ENCODE measurements at regions not wholly inside any gene's neighbourhood (a gene's known extent, or its start where the extent isn't known, plus 50 kb on each side); places are given as distances from the start of the nearest gene placed in this dataset.

- TF ChIP-seq AFF4 (CRISPR knock-in tag; IDR thresholded peaks at IDR 0.05) (no peak), E2F5 (CRISPR knock-in tag; IDR thresholded peaks at IDR 0.05) (no peak)
These were observed 320.5 kb downstream of the PHF14 start (continued) for GRCh38 chr7:11294218-11294617.

DNA sequence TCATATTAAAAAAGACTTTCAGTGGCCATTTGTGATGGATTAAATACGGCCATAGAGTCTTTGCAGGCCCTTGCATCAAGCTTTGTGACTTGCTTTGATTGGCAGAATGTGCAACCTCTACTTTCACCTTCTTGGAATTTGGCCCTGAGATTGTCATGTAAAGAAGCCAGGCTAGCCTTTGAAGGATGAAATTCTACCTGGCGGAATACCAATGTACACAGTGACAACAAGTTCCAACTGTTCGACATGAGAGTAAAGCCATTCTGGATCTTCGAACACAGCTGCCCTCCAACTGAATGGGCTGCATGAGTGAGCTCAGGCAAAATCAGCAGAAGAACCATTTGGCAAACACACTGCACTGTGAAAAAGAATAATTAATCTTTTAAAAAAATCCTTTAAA is 321.3 kb downstream of the PHF14 start:
- no peak for DNase-seq (ENCODE audit: extremely low read depth in 1 of 4, low spot score in 3 of 4)
- no peak for TF ChIP-seq ZNF780A (CRISPR knock-in tag; IDR thresholded peaks at IDR 0.05)
- no peak for TF ChIP-seq POLR3A (IDR thresholded peaks at IDR 0.05; ENCODE audit: borderline replicate concordance, extremely low read depth, insufficient read depth, insufficient read length)
- no peak for TF ChIP-seq HCFC1 (IDR thresholded peaks at IDR 0.05; ENCODE audit: low read depth, low read length)
- no peak for TF ChIP-seq NFYB (IDR thresholded peaks at IDR 0.05; ENCODE audit: extremely low read depth, insufficient read length)
- TF ChIP-seq SP1 (CRISPR knock-in tag; IDR thresholded peaks at IDR 0.05) = no peak
- TF ChIP-seq CHD2 (IDR thresholded peaks at IDR 0.05; ENCODE audit: low read depth, low read length) = no peak
- TF ChIP-seq ZNF282 (CRISPR knock-in tag; IDR thresholded peaks at IDR 0.05) = no peak
- TF ChIP-seq KDM2B (CRISPR knock-in tag; IDR thresholded peaks at IDR 0.05) = no peak
- TF ChIP-seq ID3 (CRISPR knock-in tag; IDR thresholded peaks at IDR 0.05) = no peak
- no peak for TF ChIP-seq ID3 (tag; IDR thresholded peaks at IDR 0.05)
- no peak for TF ChIP-seq SNIP1 (IDR thresholded peaks at IDR 0.05; ENCODE audit: low read depth)
- TF ChIP-seq KDM1A (IDR thresholded peaks at IDR 0.05) = no peak
- TF ChIP-seq NRF1 (conservative IDR thresholded peaks at IDR 0.05 in 1 of 2, IDR thresholded peaks at IDR 0.05 in 1 of 2) = no peak

More for the DNA sequence above, 321.3 kb downstream of the PHF14 start:
- H3K27ac ChIP-seq (ENCODE audit: extremely low read depth, low read depth, low read length) = no peak overlapping the region
- no peak overlapping the region for H3K9ac ChIP-seq (ENCODE audit: insufficient read depth in 1 of 2, low read depth in 2 of 2, low read length in 2 of 2)
- H3K27me3 ChIP-seq (ENCODE audit: control insufficient read depth in 2 of 2, insufficient read depth in 2 of 2, low read length in 2 of 2) = no peaks in the 10 kb centered on the region
- no TSS peak for BruUV-seq (replicated peaks)
- no peaks in the 10 kb centered on the region for H3K9me1 ChIP-seq (ENCODE audit: control insufficient read depth, insufficient read depth, low read length)
- no peaks in the 10 kb centered on the region for H3K4me1 ChIP-seq (replicated peaks in 1 of 2; ENCODE audit: control insufficient read depth in 2 of 2, insufficient read depth in 2 of 2, low read length in 2 of 2)
- in situ Hi-C loops (cut with MboI) = no loop called here
- intact Hi-C loops (cut with micrococcal nuclease) = no loop called here
- ChIA-PET POLR2A (interaction anchor here (0.6 kb wide), 1 partner anchor 820 kb away, joined by 3 read pairs; no protein-coding TSS in a partner anchor), CTCF (ENCODE audit: low intra/inter-chr PET ratio) (no interaction called here)
- ATAC-seq = no peak
- no peak for FAIRE-seq
- H3K36me3 ChIP-seq (ENCODE audit: control insufficient read depth, insufficient read depth, low read length) = no peaks in the 10 kb centered on the region
- H2AFZ ChIP-seq (ENCODE audit: low read depth, low read length) = no peak overlapping the region
- WGBS (ENCODE audit: insufficient coverage, low coverage, missing lambda C conversion rate) = 71% methylated on average over 4 of the region's 4 CpGs
- H3K4me2 ChIP-seq (ENCODE audit: insufficient read depth, low read length) = no peak overlapping the region
- no peaks in the 10 kb centered on the region for H4K20me1 ChIP-seq (replicated peaks; ENCODE audit: control insufficient read depth, insufficient read depth, low read length)
- H3K79me2 ChIP-seq (ENCODE audit: control insufficient read depth, insufficient read depth, low read length) = no peaks in the 10 kb centered on the region
- no peak overlapping the region for H3K4me3 ChIP-seq
- no peaks in the 10 kb centered on the region for H3K9me3 ChIP-seq (replicated peaks; ENCODE audit: control insufficient read depth, insufficient read depth, low read depth, low read length)
